HCT116 (cell line): ENCODE measurements at regions not wholly inside any gene's neighbourhood (a gene's known extent, or its start where the extent isn't known, plus 50 kb on each side); places are given as distances from the start of the nearest gene placed in this dataset.

ENCODE experiments used
- ATAC-seq: fragments of 200-7000 bp; cut with Tn5 transposase; 2 replicates; pipeline ENCODE4 v1.9.1; 2020; ENCODE audit warnings: mild to moderate bottlenecking, moderate library complexity
- BruUV-seq: library from RNA; stranded (reverse); fragments of 400-500 nt; replicated peaks from 2 replicates; lab custom pipeline; 2021; lab: Mats Ljungman, UMichigan
- CTCF ChIA-PET: fragments of 300-600 bp; sonication (Branson Sonifier 250); formaldehyde crosslinking; loops from one replicate; lab custom pipeline; 2021; ENCODE audit warnings: antibody characterized with exemption; lab: Charles Lee
- POLR2A ChIA-PET: fragments of 300-600, 350-600 bp; sonication (Branson Sonifier 250); formaldehyde crosslinking; loops from one replicate; lab custom pipeline; 2021; ENCODE audit warnings: antibody characterized with exemption; lab: Charles Lee
- RAD21 ChIA-PET, 2 experiments: fragments of 300-600 bp; sonication (Branson Sonifier 250); formaldehyde crosslinking; loops; one replicate each; lab custom pipeline; 2023; ENCODE audit warnings: low total read pairs in 2 of 2; ENCODE audit not compliant: uncharacterized antibody in 2 of 2, unreplicated experiment in 2 of 2, low non-redundant PET in 1 of 2; lab: Charles Lee
- DNase-seq: peaks from one replicate; pipeline ENCODE4 v3.0.0-alpha.2; 2010; ENCODE audit warnings: low read depth, low spot score
- H2AFZ ChIP-seq: fragments of 200-600 bp; shearing (Covaris generic), sonication (generic); 2 replicates; pipeline ENCODE4 v1.6.1; 2017; ENCODE audit warnings: low read depth, mixed run types, mixed read lengths, antibody characterized with exemption, low read length; ENCODE audit not compliant: poor library complexity, severe bottlenecking
- H3K27ac ChIP-seq: 2 replicates; pipeline ENCODE4 v1.5.1; 2012; ENCODE audit warnings: low read depth, low read length
- H3K27me3 ChIP-seq: fragments of 200-600 bp; sonication (generic); 2 replicates; pipeline ENCODE4 v1.6.1; 2016; ENCODE audit warnings: mixed run types, low read length, mixed read lengths; ENCODE audit not compliant: insufficient read depth
- H3K36me3 ChIP-seq, 2 experiments: fragments of 200-500 bp in 1 of 2; fragments of 200-600 bp in 1 of 2; sonication (Bioruptor generic) in 1 of 2; sonication (generic) in 1 of 2; 2 replicates each; pipeline versions ENCODE4 v1.5.1 to v1.6.1; 2014 to 2016; ENCODE audit warnings: low read length in 2 of 2, inconsistent platforms in 1 of 2, mixed read lengths in 1 of 2, mixed run types in 1 of 2; ENCODE audit not compliant: insufficient read depth in 2 of 2, control insufficient read depth in 1 of 2
- H3K4me1 ChIP-seq, 2 experiments: fragments of 200-600 bp in 1 of 2; sonication (generic) in 1 of 2; 2 replicates each; pipeline versions ENCODE4 v1.5.1 to v1.6.1; 2012 to 2017; ENCODE audit warnings: low read length in 2 of 2, inconsistent platforms in 1 of 2, mild to moderate bottlenecking in 1 of 2, mixed read lengths in 1 of 2, mixed run types in 1 of 2, moderate library complexity in 1 of 2; ENCODE audit not compliant: insufficient read depth in 2 of 2, control insufficient read depth in 1 of 2
- H3K4me2 ChIP-seq: fragments of 200-600 bp; sonication (generic); 2 replicates; pipeline ENCODE4 v1.6.1; 2017; ENCODE audit warnings: mixed run types, low read length, mixed read lengths
- H3K4me3 ChIP-seq, 2 experiments: fragments of 200-600 bp in 1 of 2; sonication (generic) in 1 of 2; replicated peaks in 1 of 2; 2 replicates each; pipeline ENCODE4 v1.5.1; 2011 to 2016; ENCODE audit warnings: low read length in 2 of 2, control low read depth in 1 of 2, low read depth in 1 of 2, mild to moderate bottlenecking in 1 of 2, mixed read lengths in 1 of 2, mixed run types in 1 of 2
- H3K79me2 ChIP-seq: fragments of 200-600 bp; sonication (generic); 2 replicates; pipeline ENCODE4 v1.6.1; 2017; ENCODE audit warnings: mild to moderate bottlenecking, mixed run types, low read length, moderate library complexity, mixed read lengths; ENCODE audit not compliant: insufficient read depth
- H3K9ac ChIP-seq: fragments of 200-600 bp; sonication (generic); 2 replicates; pipeline ENCODE4 v1.6.1; 2016; ENCODE audit warnings: low read length, mixed read lengths
- H3K9me2 ChIP-seq: fragments of 200-600 bp; sonication (generic), shearing (Covaris generic); 2 replicates; pipeline ENCODE4 v1.6.1; 2017; ENCODE audit warnings: mixed run types, mild to moderate bottlenecking, moderate library complexity; ENCODE audit not compliant: insufficient read depth
- H3K9me3 ChIP-seq, 2 experiments: fragments of 200-500 bp in 1 of 2; fragments of 200-600 bp in 1 of 2; sonication (Bioruptor generic) in 1 of 2; sonication (generic) in 1 of 2; 2 replicates each; pipeline ENCODE4 v1.6.1; 2014 to 2017; ENCODE audit warnings: low read length in 2 of 2, mixed read lengths in 2 of 2, inconsistent platforms in 1 of 2, low read depth in 1 of 2, mild to moderate bottlenecking in 1 of 2, mixed run types in 1 of 2, moderate library complexity in 1 of 2; ENCODE audit not compliant: control insufficient read depth in 1 of 2, insufficient read depth in 1 of 2
- H4K20me1 ChIP-seq: fragments of 200-600 bp; sonication (generic), shearing (Covaris generic); 2 replicates; pipeline ENCODE4 v1.6.1; 2017; ENCODE audit warnings: mixed run types, mild to moderate bottlenecking, moderate library complexity; ENCODE audit not compliant: insufficient read depth
- ATF3 ChIP-seq: IDR thresholded peaks from 2 replicates; pipeline ENCODE4 v1.6.1; 2012
- CBX3 ChIP-seq: IDR thresholded peaks from 2 replicates; pipeline ENCODE4 v1.6.1; 2012; ENCODE audit warnings: low read depth
- CTCF ChIP-seq, 3 experiments: fragments of 200-600 bp in 1 of 3; sonication (generic) in 1 of 3; IDR thresholded peaks in 2 of 3; conservative IDR thresholded peaks in 1 of 3; 2 replicates each; pipeline ENCODE4 v1.5.1; 2012 to 2017; ENCODE audit warnings: low read depth in 2 of 3, low read length in 2 of 3, antibody characterized with exemption in 1 of 3, borderline replicate concordance in 1 of 3, control low read depth in 1 of 3, mild to moderate bottlenecking in 1 of 3, mixed read lengths in 1 of 3, mixed run types in 1 of 3, moderate library complexity in 1 of 3; ENCODE audit not compliant: insufficient read depth in 1 of 3
- EGR1 ChIP-seq: IDR thresholded peaks from 2 replicates; pipeline ENCODE4 v1.6.1; 2012; ENCODE audit warnings: low read depth
- ELF1 ChIP-seq: IDR thresholded peaks from 2 replicates; pipeline ENCODE4 v1.6.1; 2012; ENCODE audit warnings: low read depth, borderline replicate concordance
- EZH2phosphoT487 ChIP-seq: fragments of 200-600 bp; IDR thresholded peaks from 2 replicates; pipeline ENCODE4 v1.6.1; 2018; ENCODE audit warnings: antibody characterized with exemption, borderline replicate concordance
- JUND ChIP-seq: IDR thresholded peaks from 2 replicates; pipeline ENCODE4 v1.6.1; 2012
- POLR2AphosphoS5 ChIP-seq: IDR thresholded peaks from 2 replicates; pipeline ENCODE4 v1.6.1; 2011; ENCODE audit warnings: mild to moderate bottlenecking, low read depth, low read length, moderate library complexity
- RAD21 ChIP-seq: IDR thresholded peaks from 2 replicates; pipeline ENCODE4 v1.6.1; 2012; ENCODE audit warnings: low read depth, mild to moderate bottlenecking
- SIN3A ChIP-seq: IDR thresholded peaks from 2 replicates; pipeline ENCODE4 v1.6.1; 2012; ENCODE audit warnings: low read depth
- SP1 ChIP-seq: IDR thresholded peaks from 2 replicates; pipeline ENCODE4 v1.6.1; 2012; ENCODE audit warnings: low read depth
- SRF ChIP-seq: IDR thresholded peaks from 2 replicates; pipeline ENCODE4 v1.6.1; 2012; ENCODE audit warnings: low read depth
- TCF7L2 ChIP-seq: IDR thresholded peaks from 2 replicates; pipeline ENCODE4 v1.7.0; 2011; ENCODE audit warnings: borderline replicate concordance, inconsistent platforms; ENCODE audit not compliant: insufficient read depth, insufficient read length; ENCODE audit errors: extremely low read depth
- YY1 ChIP-seq: IDR thresholded peaks from 2 replicates; pipeline ENCODE4 v1.6.1; 2011; ENCODE audit warnings: low read length, low read depth, moderate library complexity, mild to moderate bottlenecking; ENCODE audit not compliant: insufficient replicate concordance; ENCODE audit errors: extremely low read depth
- ZFX ChIP-seq: fragments of 450-650 bp; IDR thresholded peaks from 2 replicates; pipeline ENCODE4 v1.6.1; 2017
- ZNF274 ChIP-seq: fragments of 200-500 bp; sonication (Bioruptor generic); IDR thresholded peaks from 2 replicates; pipeline ENCODE4 v1.6.1; 2014; ENCODE audit warnings: mild to moderate bottlenecking, low read depth, low read length, inconsistent platforms
- intact Hi-C: fragments of 100-400 bp; cut with micrococcal nuclease; formaldehyde crosslinking; loops from 2 replicates; pipeline ENCODE4 v1.10.0; 2022
- TF ChIP-seq, protein P1 (sequence below): IDR thresholded peaks from 2 replicates; pipeline ENCODE4 v1.6.1; 2012; ENCODE audit warnings: low read depth

DNA sequence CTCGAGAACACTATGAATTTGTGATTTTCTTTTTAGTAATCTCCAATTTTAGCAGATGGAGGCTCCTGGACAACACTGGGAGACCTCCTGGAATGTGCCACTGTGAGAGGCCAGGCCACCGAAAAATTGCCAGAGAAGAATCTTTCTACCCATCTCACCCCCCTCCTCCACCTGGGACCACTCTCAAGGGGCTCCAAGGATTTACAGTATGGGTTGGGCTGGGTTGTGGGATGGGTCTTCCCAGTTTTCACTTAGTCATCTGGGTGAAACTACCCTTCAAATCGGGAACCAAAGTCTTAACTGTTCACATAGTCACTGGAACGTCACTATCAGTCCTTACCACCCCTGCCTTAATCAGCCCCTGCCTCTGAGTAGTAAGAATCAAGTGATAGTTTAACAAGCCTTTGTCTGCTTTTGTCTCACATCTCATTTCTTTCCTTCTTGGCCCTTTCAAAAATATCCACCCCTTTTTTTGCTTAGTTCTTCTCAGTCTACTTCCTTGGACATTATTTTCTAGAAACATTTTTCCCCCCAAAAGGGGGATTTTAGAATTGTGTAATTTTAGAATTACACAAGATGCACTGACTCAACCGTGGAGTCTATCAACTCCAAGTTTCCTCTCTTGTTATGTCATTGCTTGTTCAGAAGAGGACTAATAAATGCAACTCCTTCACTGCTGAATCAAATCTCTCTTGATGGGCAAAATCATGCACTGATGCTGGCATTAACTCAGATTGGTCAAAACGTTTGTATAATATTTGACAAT, 148.2 kb upstream of the MOCS1 start:
- POLR2A ChIA-PET = no interaction called here
- Histone ChIP-seq H3K9me3 (no peaks in the 10 kb centered on the region), H3K9ac (no peak overlapping the region), H3K9me2 (no peaks in the 10 kb centered on the region), H3K79me2 (no peaks in the 10 kb centered on the region), H3K36me3 (no peaks in the 10 kb centered on the region), H3K4me1 (no peaks in the 10 kb centered on the region), H3K27ac (no peak overlapping the region), H4K20me1 (no peaks in the 10 kb centered on the region), H2AFZ (no peak overlapping the region), H3K27me3 (peaks cover 6% of the 10 kb centered on the region; the same call in 1 of the 2 replicates), H3K4me3 (no peak overlapping the region), H3K4me2 (no peak overlapping the region)
- ATAC-seq (no peak), DNase-seq (no peak)
- no peak for TF ChIP-seq CTCF (IDR thresholded peaks at IDR 0.05 in 2 of 3, conservative IDR thresholded peaks at IDR 0.05 in 1 of 3; ENCODE audit: borderline replicate concordance in 1 of 3, insufficient read depth in 1 of 3, low read depth in 2 of 3, low read length in 2 of 3)
- TF ChIP-seq POLR2AphosphoS5 = no peak
- TF ChIP-seq ELF1 = no peak
- TF ChIP-seq SIN3A = no peak
- no peak for TF ChIP-seq TCF7L2
- TF ChIP-seq ZFX = no peak
- TF ChIP-seq CBX3 = no peak
- no peak for TF ChIP-seq ZNF274
- no peak for TF ChIP-seq ATF3
- no peak for TF ChIP-seq JUND
- no peak for TF ChIP-seq EGR1
- TF ChIP-seq SRF = no peak
- TF ChIP-seq RAD21 = no peak
- TF ChIP-seq SP1 = no peak
- TF ChIP-seq, protein P1, sequence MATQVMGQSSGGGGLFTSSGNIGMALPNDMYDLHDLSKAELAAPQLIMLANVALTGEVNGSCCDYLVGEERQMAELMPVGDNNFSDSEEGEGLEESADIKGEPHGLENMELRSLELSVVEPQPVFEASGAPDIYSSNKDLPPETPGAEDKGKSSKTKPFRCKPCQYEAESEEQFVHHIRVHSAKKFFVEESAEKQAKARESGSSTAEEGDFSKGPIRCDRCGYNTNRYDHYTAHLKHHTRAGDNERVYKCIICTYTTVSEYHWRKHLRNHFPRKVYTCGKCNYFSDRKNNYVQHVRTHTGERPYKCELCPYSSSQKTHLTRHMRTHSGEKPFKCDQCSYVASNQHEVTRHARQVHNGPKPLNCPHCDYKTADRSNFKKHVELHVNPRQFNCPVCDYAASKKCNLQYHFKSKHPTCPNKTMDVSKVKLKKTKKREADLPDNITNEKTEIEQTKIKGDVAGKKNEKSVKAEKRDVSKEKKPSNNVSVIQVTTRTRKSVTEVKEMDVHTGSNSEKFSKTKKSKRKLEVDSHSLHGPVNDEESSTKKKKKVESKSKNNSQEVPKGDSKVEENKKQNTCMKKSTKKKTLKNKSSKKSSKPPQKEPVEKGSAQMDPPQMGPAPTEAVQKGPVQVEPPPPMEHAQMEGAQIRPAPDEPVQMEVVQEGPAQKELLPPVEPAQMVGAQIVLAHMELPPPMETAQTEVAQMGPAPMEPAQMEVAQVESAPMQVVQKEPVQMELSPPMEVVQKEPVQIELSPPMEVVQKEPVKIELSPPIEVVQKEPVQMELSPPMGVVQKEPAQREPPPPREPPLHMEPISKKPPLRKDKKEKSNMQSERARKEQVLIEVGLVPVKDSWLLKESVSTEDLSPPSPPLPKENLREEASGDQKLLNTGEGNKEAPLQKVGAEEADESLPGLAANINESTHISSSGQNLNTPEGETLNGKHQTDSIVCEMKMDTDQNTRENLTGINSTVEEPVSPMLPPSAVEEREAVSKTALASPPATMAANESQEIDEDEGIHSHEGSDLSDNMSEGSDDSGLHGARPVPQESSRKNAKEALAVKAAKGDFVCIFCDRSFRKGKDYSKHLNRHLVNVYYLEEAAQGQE = no peak
- no peak for TF ChIP-seq YY1
- TF ChIP-seq EZH2phosphoT487 = no peak
- CTCF ChIA-PET = no interaction called here
- RAD21 ChIA-PET = no interaction called here
- intact Hi-C loops = no loop called here
- no TSS peak for BruUV-seq
